ENCODE measurements at regions not wholly inside any gene's neighbourhood (a gene's known extent, or its start where the extent isn't known, plus 50 kb on each side); places are given as distances from the start of the nearest gene placed in this dataset.
"Not testable (repeated sequence)": the region's sequence is repeated elsewhere in the genome, so short reads cannot be mapped to it uniquely, and the experiment has no call there.

DNA sequence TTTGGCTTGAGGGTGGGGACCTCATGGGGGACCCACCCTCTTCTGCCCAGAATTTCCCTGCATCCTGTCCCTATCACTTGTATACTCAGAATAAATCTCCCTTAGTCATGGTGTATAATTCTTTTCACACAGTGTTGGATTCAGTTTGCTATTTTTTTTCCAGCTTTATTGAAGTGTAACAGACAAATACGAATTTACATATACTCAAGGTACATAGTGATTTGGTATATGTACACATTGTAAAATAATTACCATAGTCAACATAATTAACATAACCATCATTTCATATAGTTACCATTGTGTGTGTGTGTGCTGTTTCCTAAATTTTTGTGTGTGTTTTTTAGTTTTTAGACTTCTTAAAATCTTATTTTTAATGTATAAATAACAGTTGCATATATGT, 269.9 kb downstream of the CNTNAP3 start:
- DNase-seq (ENCODE audit: low spot score) = not testable (repeated sequence)

DNA sequence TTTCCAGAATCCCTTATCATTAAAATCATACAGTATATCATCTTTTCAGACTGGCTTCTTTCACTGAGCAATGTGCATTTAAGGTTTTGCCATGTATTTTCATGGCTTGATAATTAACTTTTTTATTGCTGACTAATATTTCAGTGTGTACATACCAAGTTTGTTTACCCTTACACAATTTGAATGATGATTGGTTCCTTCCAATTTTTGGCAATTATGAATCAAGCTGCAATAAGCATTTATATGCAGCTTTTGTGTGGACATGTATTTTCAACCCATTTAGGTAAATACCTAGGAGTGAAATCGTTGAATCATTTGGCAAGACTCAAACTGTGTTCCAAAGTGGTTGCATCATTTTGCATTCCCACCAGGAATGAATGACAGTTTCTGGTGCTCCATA, 272.8 kb downstream of the CNTNAP3 start:
- not testable (repeated sequence) for DNase-seq (ENCODE audit: low spot score)

DNA sequence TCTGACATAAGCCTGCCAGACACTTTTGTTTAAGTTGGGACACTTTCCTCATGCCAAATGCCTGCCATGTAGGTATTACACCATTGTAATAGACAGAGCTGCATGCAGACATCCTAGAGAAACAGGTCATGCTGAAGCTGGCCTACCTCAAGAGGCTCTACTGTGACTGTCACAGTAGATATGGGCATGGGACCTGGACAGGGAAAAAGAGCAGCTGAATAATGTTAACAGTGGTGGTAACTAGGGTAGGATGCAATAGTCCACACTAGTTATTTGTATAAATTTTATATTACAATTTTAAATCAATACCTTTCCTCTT, 273.2 kb downstream of the CNTNAP3 start:
- DNase-seq (ENCODE audit: low spot score) = not testable (repeated sequence)

DNA sequence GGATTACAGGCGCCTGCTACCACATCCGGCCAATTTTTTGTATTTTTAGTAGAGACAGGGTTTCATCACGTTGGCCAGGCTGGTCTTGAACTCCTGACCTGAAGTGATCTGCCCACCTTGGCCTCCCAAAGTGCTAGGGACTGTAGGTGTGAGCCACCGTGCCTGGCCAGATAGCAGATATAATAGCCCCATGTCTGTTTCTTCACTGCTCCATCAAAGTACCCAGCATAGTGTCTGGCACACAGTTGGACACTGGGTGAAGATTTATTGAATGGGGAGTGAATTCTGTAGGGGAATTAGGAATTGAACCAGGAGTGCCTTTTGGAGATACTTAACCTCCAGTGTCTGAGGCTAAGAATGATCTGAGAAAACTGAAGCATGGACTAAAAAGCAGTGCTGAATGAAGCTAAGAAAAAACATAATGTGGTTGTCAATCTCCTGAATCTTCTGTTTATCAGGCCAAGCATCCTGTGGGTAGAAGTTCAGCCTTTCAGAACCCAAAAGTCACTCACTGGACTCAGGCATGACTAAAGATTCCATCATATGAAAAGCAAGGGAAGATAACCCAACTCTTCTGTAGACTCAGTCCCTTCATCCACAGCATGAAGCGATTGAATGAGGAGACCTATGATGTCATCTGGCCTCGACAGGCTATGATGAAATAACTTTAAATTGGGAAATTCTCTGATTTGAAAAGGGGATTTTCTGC, 273.7 kb downstream of the CNTNAP3 start:
- not testable (repeated sequence) for DNase-seq (ENCODE audit: low spot score)

DNA sequence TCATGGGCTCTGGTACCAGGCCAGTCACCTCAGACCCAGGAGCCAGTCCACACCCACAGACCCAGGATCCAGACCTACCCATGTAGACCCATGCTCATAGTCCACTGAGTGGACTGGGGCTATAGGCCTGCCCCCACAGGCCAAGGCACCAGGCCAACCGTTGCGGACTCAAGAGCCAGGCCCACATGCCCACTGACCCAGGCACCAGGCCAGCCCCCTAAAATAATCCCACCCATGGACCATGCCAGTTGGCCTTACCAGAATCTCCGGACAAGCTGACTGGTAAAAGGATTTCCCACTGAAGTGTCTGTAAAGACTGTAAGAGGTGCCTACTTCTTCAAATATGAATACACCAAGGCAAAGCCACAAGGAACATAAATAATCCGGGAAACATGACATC, 278.2 kb downstream of the CNTNAP3 start:
- DNase-seq (ENCODE audit: low spot score) = not testable (repeated sequence)

DNA sequence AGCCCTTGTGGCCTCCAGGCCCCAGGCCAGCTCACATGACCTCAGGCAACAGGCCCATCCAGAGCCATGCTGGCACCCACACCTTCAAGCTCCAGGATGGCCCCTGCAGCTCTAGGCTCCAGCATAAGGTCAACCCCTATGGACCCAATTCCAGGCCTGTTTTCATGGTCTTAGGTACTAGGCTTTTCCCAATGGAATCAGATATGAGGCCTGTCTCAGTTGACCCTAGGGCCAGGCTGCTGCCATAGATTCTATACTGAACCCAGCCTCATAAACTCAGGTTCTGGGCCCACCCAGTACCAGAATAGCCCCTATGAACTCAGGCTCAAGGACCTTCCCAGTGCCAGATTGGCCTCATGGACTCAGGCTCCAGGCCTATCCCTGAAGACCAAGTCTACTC, 278.6 kb downstream of the CNTNAP3 start:
- DNase-seq (ENCODE audit: low spot score) = not testable (repeated sequence)

DNA sequence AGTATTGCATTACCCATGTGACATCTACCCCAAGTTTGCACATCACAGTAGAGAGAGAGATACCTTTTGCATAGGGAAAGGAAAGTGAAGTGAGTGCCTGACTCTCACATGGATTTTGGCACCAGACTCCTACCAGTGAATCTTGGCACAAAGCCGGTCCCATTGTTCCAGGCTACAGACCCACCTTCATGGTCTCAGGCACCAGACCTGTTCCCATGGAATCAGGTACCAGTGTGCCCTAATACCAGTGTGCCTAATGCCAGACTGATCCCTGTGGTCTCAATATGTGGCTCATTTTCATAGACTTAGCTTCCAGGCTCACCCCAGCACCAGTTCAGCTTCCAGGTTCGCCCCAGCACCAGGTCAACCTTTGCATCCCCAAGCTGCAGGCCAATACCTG, 279.1 kb downstream of the CNTNAP3 start:
- DNase-seq (ENCODE audit: low spot score) = not testable (repeated sequence)

DNA sequence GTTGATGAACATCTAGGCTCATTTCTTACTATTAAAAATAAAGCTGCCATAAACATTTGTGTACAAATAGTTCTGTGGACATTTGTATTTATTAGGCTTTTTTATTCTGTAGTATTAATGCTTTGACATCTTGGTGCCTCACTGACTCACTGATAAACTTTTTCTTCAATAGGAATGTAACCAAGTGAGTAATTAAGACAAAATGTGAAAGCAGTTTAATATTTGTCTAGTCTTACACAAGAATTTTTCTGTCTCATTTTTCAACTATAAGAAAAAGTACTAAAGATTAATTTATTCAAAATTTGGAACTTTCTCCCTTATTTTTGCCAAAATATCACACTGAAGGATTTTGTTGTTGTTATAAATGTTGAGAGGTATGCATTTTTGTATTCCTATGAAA, 282.2 kb downstream of the CNTNAP3 start:
- DNase-seq (ENCODE audit: low spot score) = not testable (repeated sequence)

DNA sequence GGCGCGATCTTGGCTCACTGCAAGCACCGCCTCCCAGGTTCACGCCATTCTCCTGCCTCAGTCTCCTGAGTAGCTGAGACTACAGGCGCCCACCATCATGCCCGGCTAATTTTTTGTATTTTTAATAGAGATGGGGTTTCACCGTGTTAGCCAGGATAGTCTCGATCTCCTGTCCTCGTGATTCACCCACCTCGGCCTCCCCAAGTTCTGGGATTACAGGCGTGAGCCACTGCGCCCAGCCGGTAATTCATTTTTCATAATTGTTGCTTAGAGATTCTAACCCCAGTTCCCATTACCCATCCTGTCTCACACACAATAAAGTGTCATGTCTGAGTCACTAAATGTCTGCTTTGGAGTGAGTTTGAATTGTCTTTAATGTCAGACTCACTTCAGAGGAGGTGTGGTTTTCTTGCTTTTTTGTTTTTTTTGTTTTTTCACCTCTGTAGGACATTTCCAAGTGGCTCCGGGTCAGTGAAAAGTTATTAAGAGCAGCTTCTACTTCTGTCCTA, 281.2 kb upstream of the FAM240B start:
- peak; percentile 89 for DNase-seq (ENCODE audit: low spot score)

DNA sequence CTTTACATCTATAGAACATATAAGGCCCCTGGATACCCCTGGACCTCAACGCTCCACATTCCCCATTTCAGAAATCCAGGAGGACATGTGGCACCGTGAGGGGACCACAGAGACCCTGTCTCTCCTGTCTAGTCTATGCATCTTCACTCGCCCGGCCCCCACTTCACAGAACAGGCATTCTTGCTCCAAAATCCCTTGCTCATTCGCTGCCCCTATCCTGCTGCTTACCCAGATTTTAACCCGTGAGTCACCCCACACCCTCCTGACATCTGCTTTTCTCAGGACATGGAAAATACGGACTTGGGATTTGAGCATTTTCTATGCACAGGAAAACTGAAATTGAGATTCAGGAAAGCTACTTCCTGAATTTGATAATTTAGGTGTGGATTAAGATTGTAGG, 279.3 kb upstream of the FAM240B start:
- not testable (repeated sequence) for DNase-seq (ENCODE audit: low spot score)

DNA sequence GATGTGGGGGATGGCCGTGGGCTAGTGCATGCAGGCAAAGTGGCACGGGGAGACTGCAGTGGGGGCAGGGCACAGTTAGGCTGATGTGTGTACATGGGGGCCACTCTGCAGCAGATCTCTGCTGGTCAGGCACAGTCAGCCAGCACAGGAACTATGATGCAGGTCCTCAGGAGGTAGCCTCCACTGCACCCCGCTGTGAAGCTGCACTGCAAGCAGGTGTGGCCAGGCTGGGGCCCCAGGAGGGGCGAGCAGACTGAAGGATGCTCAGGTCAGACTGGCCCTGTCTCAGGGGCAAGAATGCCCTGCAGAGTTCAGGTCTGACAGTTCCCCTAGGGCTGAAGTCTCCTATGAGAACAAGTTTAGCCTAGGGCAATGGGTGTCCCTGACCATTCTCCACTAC, 273.8 kb upstream of the FAM240B start:
- DNase-seq (ENCODE audit: low spot score) = not testable (repeated sequence)

DNA sequence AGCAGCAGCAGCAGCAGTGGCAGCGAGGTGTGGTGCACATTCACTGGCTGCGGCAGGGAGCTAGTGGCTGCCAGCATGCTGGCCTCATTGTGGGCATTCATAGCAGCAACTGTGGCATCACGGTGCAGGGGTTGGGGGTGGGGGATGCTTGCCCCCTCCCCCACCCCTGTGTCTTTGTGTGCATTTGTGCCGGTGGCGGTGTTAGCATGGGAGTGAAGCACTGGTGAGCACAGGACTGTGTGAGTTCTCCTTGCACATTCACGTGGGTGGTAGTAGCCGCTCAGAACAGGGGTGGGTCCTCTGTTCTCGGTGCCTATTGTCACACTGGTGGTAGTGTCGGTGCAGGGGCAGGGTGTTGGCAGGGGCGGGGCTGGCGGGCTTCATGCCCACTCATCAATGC, 273.2 kb upstream of the FAM240B start:
- peak; percentile 90 for DNase-seq (ENCODE audit: low spot score)

DNA sequence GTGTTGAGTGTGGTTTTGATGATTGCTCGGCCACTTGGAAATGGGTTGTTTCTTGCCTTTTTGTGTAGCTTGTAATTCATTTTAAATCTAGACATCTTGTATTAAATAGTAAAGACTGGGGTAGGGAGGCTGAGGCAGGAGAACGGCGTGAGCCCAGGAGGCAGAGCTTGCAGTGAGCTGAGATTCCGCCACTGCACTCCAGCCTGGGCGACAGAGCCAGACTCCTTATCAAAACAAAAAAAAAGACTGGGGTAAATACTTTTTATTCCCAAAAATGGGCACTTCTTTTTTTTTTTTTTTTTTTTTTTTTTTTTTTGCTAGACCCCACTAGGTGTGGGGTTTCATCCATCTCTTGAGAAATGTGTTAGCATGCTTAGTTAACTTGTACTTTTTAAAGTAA, 258.8 kb upstream of the FAM240B start:
- DNase-seq (ENCODE audit: low spot score) = not testable (repeated sequence)

DNA sequence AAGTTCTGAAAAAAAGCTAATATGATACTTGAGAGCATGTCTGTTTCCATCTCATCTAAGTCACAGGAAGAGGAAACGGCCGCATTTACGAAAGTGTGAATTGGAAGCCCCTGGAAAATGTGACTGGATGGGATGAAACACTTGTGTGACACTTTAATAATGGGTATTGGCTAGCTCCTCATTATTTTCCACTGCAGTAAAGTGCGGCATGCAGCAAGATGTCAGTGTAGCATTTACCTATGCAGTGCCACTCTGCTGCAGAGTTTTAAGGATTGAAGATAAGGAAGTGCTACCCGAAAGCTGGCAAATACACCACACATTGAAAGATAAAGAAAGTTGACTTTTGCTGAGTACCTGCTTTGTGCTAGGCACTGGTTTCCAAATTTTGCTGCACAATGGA, 249.5 kb upstream of the FAM240B start:
- DNase-seq (ENCODE audit: low spot score) = not testable (repeated sequence)

DNA sequence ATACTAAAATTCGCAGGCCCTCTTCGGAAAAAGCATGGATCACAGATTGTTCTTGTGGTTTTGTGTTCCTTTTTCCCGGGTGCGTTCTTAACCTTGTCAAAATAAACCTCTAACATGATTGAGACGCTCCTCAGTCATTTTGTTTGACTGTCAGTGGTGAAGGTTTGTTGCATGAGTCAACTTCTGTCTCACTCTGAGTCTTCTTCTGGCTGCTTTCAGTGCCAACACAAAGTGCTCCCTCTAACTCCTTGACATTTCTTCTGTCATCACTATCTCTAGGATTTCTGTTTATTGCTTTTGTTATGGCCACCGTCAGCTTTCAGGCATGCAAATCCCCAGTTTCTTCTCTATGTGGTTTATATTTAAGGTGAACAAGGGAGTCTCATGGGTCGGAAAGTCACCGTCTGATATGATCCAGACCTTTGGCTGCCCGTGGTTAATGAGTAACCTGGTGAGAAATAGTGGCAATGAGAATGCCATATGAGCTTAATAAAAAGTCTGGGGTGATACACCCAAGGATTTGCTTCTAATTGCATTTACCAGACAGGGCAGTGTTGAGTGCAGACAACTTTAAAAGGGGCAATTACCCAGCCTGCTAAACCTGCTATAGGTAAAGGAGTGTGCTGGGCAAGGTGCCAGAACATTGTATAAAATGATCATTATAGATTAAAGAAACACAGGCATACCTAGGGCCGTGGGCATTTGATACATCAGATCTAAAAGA, 248.9 kb upstream of the FAM240B start:
- DNase-seq (ENCODE audit: low spot score) = not testable (repeated sequence)

DNA sequence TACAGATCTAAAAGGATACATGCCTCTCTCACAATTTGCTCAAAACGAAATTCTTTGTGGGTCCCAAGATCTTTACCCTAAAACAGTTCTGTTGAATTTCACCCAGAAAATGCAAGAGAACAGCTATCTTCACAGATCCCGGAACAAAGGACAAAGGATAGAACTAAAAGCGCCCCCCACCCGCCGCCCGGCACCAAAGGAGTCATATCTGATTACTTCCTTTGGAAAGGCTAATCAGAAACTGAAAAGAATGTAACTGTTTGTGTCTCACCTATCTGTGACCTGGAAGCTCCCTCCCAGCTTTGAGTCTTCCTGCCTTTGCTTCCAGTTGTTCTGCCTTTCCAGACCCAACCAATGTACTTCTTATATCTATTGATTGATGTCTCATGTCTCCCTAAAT, 247.9 kb upstream of the FAM240B start:
- DNase-seq (ENCODE audit: low spot score) = not testable (repeated sequence)

DNA sequence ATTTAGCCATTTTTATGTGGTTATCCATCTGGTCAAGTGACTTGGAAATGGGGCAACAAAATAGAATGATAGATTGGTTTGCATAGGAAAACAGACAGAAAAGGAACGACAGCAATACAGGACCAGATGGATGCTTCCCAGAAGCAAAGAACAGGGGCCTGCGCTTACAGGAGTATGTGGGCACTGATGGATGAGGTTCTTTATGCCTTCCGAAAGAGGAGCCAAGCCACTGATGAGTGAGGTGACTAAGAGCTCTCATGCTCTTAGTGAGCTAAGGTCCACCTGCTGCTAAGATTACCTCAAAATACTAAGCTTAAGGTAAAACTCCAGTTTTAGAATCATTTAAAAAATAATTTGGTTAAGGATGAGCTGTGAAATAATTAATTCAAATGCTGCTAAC, 247.4 kb upstream of the FAM240B start:
- not testable (repeated sequence) for DNase-seq (ENCODE audit: low spot score)

DNA sequence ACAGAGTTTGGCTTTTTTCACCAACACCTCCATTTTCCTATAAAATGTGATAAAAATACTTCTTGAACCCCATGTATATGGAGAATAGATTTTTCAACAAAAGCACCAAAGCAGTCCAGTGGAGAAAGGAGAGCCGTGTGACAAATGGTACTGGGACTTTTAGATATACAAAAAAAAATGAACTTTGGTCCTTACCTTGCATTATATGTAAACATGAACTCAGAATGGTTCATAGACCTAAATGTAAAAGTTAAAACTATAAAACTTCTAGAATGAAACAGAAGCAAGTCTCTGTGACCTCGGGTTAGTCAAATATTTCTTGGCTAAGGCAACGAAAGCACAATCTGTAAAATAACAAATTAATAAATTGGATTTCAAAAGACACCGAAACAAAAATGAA, 239.9 kb upstream of the FAM240B start:
- DNase-seq (ENCODE audit: low spot score) = not testable (repeated sequence)

DNA sequence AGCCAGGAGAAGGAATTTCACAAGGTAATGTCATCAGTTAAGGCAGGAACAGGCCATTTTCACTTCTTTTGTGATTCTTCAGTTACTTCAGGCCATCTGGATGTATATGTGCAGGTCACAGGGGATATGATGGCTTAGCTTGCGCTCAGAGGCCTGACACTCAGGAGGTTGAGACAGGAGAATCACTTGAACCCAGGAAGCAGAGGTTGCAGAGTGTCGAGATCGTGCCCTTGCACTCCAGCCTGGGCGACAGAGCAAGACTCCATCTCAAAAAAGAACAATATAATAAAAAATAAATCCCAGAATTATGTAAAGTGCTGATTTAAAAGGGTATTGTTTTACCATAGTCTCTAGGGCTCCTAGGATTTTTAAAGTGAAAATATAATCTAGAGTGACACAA, 235.9 kb upstream of the FAM240B start:
- DNase-seq (ENCODE audit: low spot score) = not testable (repeated sequence)

DNA sequence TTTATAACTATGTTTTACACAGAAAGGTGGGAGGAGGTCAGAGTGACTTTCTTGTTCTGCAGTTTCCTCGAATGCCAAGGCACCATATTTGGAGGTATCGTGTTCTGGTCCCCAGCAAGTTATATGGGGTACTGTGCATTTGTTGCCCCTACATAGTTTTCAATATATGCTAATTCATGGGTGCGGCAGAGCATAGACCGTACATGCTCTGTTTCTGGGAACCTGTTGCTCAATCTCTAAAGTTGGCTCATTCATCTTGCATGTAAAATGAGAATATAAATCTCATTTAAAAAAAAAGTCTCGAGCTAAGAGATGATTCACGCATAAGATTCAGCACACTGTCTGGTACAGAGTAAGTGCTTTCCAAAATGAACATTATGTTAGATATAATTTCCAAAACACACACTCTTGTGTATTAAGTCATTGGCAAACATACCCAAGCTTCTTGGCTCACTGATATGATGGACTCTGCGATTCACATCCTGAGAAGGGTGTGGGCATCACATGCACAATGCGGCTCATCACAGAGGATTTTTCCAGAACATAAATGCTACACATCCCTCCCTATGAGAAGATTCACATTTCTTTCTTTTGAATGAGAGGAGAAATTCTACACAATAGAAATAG, 232.9 kb upstream of the FAM240B start:
- DNase-seq (ENCODE audit: low spot score) = not testable (repeated sequence)

DNA sequence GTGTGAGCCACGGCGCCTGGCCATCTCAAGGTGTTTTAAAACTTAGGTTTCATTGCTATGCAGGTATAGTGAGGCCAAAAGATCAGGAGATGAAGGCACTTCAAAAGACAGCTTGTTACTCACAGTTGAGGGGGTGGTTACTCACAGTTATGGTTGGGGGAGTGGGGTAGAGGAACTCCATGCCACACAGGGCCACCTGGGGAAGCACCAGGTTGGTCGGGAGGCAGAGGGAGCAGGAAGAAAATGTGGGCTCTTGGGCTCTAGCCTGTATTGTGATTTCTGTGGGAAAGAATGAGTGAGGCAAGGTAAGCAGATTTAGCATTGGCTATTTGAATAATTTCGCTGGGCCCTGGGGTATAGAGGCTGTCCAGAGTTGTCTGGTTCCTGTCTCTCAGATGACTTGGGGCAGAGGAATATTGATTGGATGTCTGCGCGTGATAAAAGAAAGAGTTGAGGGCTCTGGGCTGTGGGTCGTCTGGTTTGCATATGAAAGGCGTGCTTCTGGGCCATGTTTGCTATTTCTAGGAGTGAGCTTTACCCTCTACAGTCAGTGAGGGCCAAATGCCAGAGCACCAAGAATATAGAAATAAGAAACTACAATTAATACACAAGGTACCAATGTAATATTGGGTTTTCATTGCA, 226.1 kb upstream of the FAM240B start:
- DNase-seq (ENCODE audit: low spot score) = not testable (repeated sequence)

Data from mesenteric fat pad (tissue), 1 donor.